Skeletal muscle satellite cell (primary cell): ENCODE measurements at regions not wholly inside any gene's neighbourhood (a gene's known extent, or its start where the extent isn't known, plus 50 kb on each side); places are given as distances from the start of the nearest gene placed in this dataset.

ENCODE experiments used
- H3K27me3 ChIP-seq: 2 replicates; pipeline ENCODE4 v1.7.0; 2013; ENCODE audit warnings: low read length; ENCODE audit not compliant: control insufficient read depth, insufficient read depth
- H3K36me3 ChIP-seq: 2 replicates; pipeline ENCODE4 v1.7.0; 2013; ENCODE audit warnings: mild to moderate bottlenecking, control low read depth, low read length; ENCODE audit not compliant: insufficient read depth
- H3K4me1 ChIP-seq: 2 replicates; pipeline ENCODE4 v1.7.0; 2013; ENCODE audit warnings: low read length; ENCODE audit not compliant: control insufficient read depth, insufficient read depth
- H3K4me2 ChIP-seq: 2 replicates; pipeline ENCODE4 v1.7.0; 2013; ENCODE audit warnings: mild to moderate bottlenecking, low read length
- H3K4me3 ChIP-seq: 2 replicates; pipeline ENCODE4 v1.7.0; 2013; ENCODE audit warnings: low read length
- H3K9ac ChIP-seq: 2 replicates; pipeline ENCODE4 v1.7.0; 2013; ENCODE audit warnings: mild to moderate bottlenecking, low read depth, low read length, moderate library complexity
- H3K9me3 ChIP-seq: replicated peaks from 2 replicates; pipeline ENCODE4 v1.7.0; 2013; ENCODE audit warnings: mild to moderate bottlenecking, control low read depth, low read length

DNA sequence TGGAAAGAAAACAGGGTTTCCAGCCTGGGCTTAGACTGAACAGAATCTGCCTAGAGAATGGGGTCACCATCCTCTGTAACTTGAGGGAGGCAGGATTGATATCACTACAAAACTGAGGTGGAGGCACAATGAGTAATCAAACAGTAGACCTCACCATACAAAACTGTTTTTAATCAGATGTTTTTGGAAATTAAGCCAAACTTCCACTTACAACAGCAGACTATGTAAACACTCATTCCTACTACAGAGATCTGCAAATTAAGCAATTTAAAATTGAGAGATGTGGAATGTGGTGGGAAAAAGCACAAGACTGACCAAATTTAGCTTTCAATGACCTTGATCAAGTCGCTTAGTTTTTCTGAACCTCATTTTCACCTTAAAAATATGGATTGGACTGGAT is 104.3 kb upstream of the SLC38A4 start:
- H3K4me1 ChIP-seq = peaks cover 9% of the 10 kb centered on the region
- no peaks in the 10 kb centered on the region for H3K36me3 ChIP-seq
- H3K4me3 ChIP-seq = no peak overlapping the region
- no peak overlapping the region for H3K4me2 ChIP-seq
- H3K9ac ChIP-seq = no peak overlapping the region
- no peaks in the 10 kb centered on the region for H3K27me3 ChIP-seq
- peaks cover 5% of the 10 kb centered on the region for H3K9me3 ChIP-seq

GRCh38 chr12:46933947-46934346 is 108.2 kb upstream of the SLC38A4 start:
- no peaks in the 10 kb centered on the region for H3K36me3 ChIP-seq
- no peaks in the 10 kb centered on the region for H3K27me3 ChIP-seq
- H3K9ac ChIP-seq = peak overlapping the region; percentile 58
- no peak overlapping the region for H3K4me3 ChIP-seq
- no peak overlapping the region for H3K4me2 ChIP-seq
- peaks cover 5% of the 10 kb centered on the region for H3K9me3 ChIP-seq
- peaks cover 16% of the 10 kb centered on the region for H3K4me1 ChIP-seq

- Histone ChIP-seq H3K27me3 (no peaks in the 10 kb centered on the region), H3K4me1 (peaks cover 16% of the 10 kb centered on the region), H3K4me2 (no peak overlapping the region), H3K36me3 (no peaks in the 10 kb centered on the region), H3K9ac (no peak overlapping the region), H3K9me3 (peaks cover 5% of the 10 kb centered on the region), H3K4me3 (no peak overlapping the region)
These were observed 108.7 kb upstream of the SLC38A4 start for GRCh38 chr12:46934374-46935111.

GRCh38 chr12:46935271-46935847 is 109.6 kb upstream of the SLC38A4 start:
- H3K36me3 ChIP-seq = no peaks in the 10 kb centered on the region
- H3K9me3 ChIP-seq = peaks cover 5% of the 10 kb centered on the region
- no peaks in the 10 kb centered on the region for H3K27me3 ChIP-seq
- H3K4me2 ChIP-seq = no peak overlapping the region
- H3K4me3 ChIP-seq = no peak overlapping the region
- peaks cover 16% of the 10 kb centered on the region for H3K4me1 ChIP-seq
- no peak overlapping the region for H3K9ac ChIP-seq

- Histone ChIP-seq H3K4me2 (no peak overlapping the region), H3K36me3 (no peaks in the 10 kb centered on the region), H3K27me3 (no peaks in the 10 kb centered on the region), H3K4me3 (no peak overlapping the region), H3K9me3 (peaks cover 5% of the 10 kb centered on the region), H3K9ac (no peak overlapping the region), H3K4me1 (peaks cover 16% of the 10 kb centered on the region)
These were observed 110.2 kb upstream of the SLC38A4 start for GRCh38 chr12:46936042-46936441.

DNA sequence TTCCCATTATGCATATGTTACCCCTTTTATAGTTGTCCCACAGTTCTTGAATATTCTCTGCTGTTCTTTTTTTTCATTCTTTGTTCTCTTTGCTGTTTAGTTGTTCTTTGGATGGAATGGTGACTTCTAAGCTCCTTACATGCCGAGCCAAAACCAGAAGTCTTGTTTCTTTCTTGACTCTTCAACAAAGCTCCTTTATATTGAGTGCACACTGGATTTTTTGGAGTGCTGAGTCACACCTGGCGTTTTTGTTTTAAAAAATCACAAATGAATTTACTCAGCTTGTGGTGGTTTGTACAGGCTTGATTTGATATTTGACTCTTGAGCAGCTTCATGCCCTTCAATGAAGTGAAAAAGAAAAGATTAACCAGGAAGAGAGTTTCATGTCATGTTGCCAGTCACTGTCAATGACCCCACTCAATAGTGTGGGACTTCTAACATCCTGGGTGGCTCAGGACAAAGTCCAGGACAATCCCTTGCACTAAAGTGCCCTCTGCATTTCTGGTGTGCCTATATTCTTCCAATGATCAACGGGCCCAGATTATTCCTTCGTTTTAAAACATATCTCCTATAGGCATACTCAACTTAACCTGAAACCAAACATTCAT is 112.4 kb upstream of the SLC38A4 start:
- Histone ChIP-seq H3K36me3 (no peaks in the 10 kb centered on the region), H3K4me3 (no peak overlapping the region), H3K9ac (peak overlapping the region; percentile 3)

GRCh38 chr12:46941981-46942380 is 116.2 kb upstream of the SLC38A4 start:
- peak overlapping the region; percentile 56 for H3K9ac ChIP-seq
- peaks cover 36% of the 10 kb centered on the region for H3K4me1 ChIP-seq
- no peaks in the 10 kb centered on the region for H3K9me3 ChIP-seq
- no peak overlapping the region for H3K4me2 ChIP-seq
- no peak overlapping the region for H3K4me3 ChIP-seq
- no peaks in the 10 kb centered on the region for H3K27me3 ChIP-seq
- no peaks in the 10 kb centered on the region for H3K36me3 ChIP-seq

More for the DNA sequence above, 112.4 kb upstream of the SLC38A4 start:
- peak overlapping the region; percentile 12 for H3K4me2 ChIP-seq
- H3K9me3 ChIP-seq = no peaks in the 10 kb centered on the region
- no peaks in the 10 kb centered on the region for H3K27me3 ChIP-seq
- H3K4me1 ChIP-seq = peaks cover 33% of the 10 kb centered on the region

- Histone ChIP-seq H3K4me1 (peaks cover 36% of the 10 kb centered on the region), H3K27me3 (no peaks in the 10 kb centered on the region), H3K9me3 (no peaks in the 10 kb centered on the region), H3K4me2 (peak overlapping the region; percentile 40), H3K4me3 (no peak overlapping the region), H3K36me3 (no peaks in the 10 kb centered on the region), H3K9ac (peak overlapping the region; percentile 57)
These were observed 116.8 kb upstream of the SLC38A4 start for GRCh38 chr12:46942579-46942978.

- Histone ChIP-seq H3K4me3 (no peak overlapping the region), H3K4me1 (peaks cover 29% of the 10 kb centered on the region), H3K27me3 (no peaks in the 10 kb centered on the region), H3K36me3 (no peaks in the 10 kb centered on the region), H3K4me2 (no peak overlapping the region), H3K9ac (peak overlapping the region; percentile 13), H3K9me3 (no peaks in the 10 kb centered on the region)
These were observed 118.3 kb upstream of the SLC38A4 start for GRCh38 chr12:46944088-46944487.

DNA sequence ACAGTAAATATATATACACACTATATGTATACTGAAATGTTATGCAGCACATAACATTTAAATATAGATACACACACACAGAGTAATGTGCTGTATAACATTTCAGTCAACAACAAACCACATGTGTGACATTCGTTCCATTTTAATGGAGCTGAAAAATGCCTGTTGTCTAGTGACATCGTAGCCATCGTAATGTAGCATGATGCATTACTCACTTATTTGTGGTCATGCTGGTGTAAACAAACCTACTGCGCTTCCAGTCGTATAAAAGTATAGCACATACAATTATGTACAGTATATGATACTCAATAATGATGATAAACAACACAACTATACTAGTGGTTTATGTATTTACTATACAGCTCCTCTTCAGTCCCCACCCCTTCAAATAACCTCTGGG is 119.0 kb upstream of the SLC38A4 start:
- Histone ChIP-seq H3K9ac (no peak overlapping the region), H3K4me3 (no peak overlapping the region), H3K9me3 (no peaks in the 10 kb centered on the region), H3K27me3 (no peaks in the 10 kb centered on the region), H3K4me1 (peaks cover 29% of the 10 kb centered on the region), H3K36me3 (no peaks in the 10 kb centered on the region), H3K4me2 (no peak overlapping the region)

GRCh38 chr12:46945591-46945990 is 119.8 kb upstream of the SLC38A4 start:
- Histone ChIP-seq H3K4me3 (no peak overlapping the region), H3K4me1 (peaks cover 29% of the 10 kb centered on the region), H3K36me3 (no peaks in the 10 kb centered on the region), H3K9me3 (no peaks in the 10 kb centered on the region), H3K27me3 (no peaks in the 10 kb centered on the region), H3K9ac (no peak overlapping the region), H3K4me2 (no peak overlapping the region)
